ENCODE measurements at regions not wholly inside any gene's neighbourhood (a gene's known extent, or its start where the extent isn't known, plus 50 kb on each side); places are given as distances from the start of the nearest gene placed in this dataset.

DNA sequence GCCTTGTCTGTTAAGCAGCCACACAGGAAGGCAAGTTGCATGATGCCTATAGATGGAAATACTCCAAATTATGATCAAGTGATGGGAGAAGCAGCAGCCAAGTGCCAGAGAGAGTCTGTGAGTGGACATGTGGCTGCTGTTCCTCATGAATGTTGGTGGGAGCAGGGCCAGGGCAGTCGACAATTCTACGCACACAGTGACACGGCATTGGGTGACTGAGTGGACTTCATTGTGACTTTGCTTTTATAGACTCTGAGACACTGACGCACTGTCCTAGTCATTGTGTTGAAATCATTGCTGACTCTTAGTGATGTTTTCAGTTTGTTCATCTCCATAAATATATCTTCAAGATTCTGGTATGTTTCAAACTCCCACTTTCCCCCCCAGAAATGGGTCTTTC, 246.3 kb upstream of the SEMA6D start:
- TF ChIP-seq, protein P1, sequence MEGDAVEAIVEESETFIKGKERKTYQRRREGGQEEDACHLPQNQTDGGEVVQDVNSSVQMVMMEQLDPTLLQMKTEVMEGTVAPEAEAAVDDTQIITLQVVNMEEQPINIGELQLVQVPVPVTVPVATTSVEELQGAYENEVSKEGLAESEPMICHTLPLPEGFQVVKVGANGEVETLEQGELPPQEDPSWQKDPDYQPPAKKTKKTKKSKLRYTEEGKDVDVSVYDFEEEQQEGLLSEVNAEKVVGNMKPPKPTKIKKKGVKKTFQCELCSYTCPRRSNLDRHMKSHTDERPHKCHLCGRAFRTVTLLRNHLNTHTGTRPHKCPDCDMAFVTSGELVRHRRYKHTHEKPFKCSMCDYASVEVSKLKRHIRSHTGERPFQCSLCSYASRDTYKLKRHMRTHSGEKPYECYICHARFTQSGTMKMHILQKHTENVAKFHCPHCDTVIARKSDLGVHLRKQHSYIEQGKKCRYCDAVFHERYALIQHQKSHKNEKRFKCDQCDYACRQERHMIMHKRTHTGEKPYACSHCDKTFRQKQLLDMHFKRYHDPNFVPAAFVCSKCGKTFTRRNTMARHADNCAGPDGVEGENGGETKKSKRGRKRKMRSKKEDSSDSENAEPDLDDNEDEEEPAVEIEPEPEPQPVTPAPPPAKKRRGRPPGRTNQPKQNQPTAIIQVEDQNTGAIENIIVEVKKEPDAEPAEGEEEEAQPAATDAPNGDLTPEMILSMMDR (conservative IDR thresholded peaks at IDR 0.05), result no peak
- H3K4me3 ChIP-seq (ENCODE audit: low read length), result no peak overlapping the region
- no peaks in the 10 kb centered on the region for H3K27me3 Mint-ChIP-seq (ENCODE audit: insufficient read depth)
- no peaks in the 10 kb centered on the region for H3K27me3 ChIP-seq (ENCODE audit: control insufficient read depth, insufficient read depth, low read length, poor library complexity, severe bottlenecking)
- no peaks in the 10 kb centered on the region for H3K36me3 Mint-ChIP-seq (ENCODE audit: low read depth)
- H3K9me3 ChIP-seq (ENCODE audit: control insufficient read depth, low read length), result peaks cover 13% of the 10 kb centered on the region
- H3K9ac ChIP-seq (ENCODE audit: extremely low read depth, low read length, poor library complexity, severe bottlenecking), result no peak overlapping the region
- H3K4me1 Mint-ChIP-seq, result no peaks in the 10 kb centered on the region
- no peak overlapping the region for H3K27ac ChIP-seq (ENCODE audit: low read depth, low read length)
- H3K4me1 ChIP-seq (ENCODE audit: control insufficient read depth, insufficient read depth, low read length), result no peaks in the 10 kb centered on the region
- H3K27ac Mint-ChIP-seq, result no peak overlapping the region
- WGBS, 2 experiments (ENCODE audit: insufficient coverage in 1 of 2, insufficient read length in 1 of 2), result 91 to 94% methylated on average over 4 of the region's 4 CpGs
- no peaks in the 10 kb centered on the region for H3K9me3 Mint-ChIP-seq
- no peak for DNase-seq
- H3K4me3 Mint-ChIP-seq, result no peak overlapping the region
- H3K36me3 ChIP-seq (ENCODE audit: control insufficient read depth, insufficient read depth, low read length), result no peaks in the 10 kb centered on the region

DNA sequence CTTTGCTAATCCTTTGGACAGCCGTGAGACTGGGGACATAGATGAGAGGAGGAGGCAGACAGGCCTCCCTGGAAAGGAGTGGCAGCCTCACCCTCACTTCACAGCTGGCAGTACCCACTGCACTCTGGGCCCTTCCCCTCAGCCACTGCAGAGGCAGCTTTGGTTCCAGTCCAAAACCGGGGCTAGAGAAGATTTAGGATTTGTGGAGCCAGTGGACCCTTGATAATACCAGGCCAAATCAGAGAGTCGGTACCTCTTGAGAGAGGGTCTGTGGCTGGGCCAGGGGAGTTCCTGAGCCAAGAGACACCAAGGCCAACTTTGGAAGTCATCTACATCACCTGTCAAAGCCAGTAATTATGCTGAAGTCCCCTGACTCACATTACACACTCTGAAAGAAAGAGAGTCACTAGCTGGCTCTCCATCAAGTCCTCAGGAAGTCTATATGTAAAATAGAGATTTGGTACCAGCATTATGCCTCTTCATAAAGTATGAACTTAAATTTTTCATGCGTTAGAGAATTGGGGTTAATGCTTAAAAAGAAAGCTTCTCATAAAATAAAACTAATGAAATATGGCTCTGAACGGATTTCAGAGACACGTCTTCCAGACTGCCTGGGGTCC, 244.1 kb upstream of the SEMA6D start:
- H3K9ac ChIP-seq (ENCODE audit: extremely low read depth, low read length, poor library complexity, severe bottlenecking), result no peak overlapping the region
- Mint-ChIP-seq H3K4me1 (no peaks in the 10 kb centered on the region), H3K36me3 (ENCODE audit: low read depth) (no peaks in the 10 kb centered on the region), H3K27ac (no peak overlapping the region), H3K9me3 (no peaks in the 10 kb centered on the region), H3K4me3 (no peak overlapping the region), H3K27me3 (ENCODE audit: insufficient read depth) (no peaks in the 10 kb centered on the region)
- TF ChIP-seq, protein P1 (conservative IDR thresholded peaks at IDR 0.05), result no peak
- no peak overlapping the region for H3K4me3 ChIP-seq (ENCODE audit: low read length)
- H3K4me1 ChIP-seq (ENCODE audit: control insufficient read depth, insufficient read depth, low read length), result no peaks in the 10 kb centered on the region
- 97 to 98% methylated on average over 4 to 6 of the region's 6 CpGs for WGBS, 2 experiments (ENCODE audit: insufficient coverage in 1 of 2, insufficient read length in 1 of 2)
- DNase-seq, result no peak
- no peak overlapping the region for H3K27ac ChIP-seq (ENCODE audit: low read depth, low read length)
- no peaks in the 10 kb centered on the region for H3K27me3 ChIP-seq (ENCODE audit: control insufficient read depth, insufficient read depth, low read length, poor library complexity, severe bottlenecking)
- peaks cover 9% of the 10 kb centered on the region for H3K9me3 ChIP-seq (ENCODE audit: control insufficient read depth, low read length)
- no peaks in the 10 kb centered on the region for H3K36me3 ChIP-seq (ENCODE audit: control insufficient read depth, insufficient read depth, low read length)

DNA sequence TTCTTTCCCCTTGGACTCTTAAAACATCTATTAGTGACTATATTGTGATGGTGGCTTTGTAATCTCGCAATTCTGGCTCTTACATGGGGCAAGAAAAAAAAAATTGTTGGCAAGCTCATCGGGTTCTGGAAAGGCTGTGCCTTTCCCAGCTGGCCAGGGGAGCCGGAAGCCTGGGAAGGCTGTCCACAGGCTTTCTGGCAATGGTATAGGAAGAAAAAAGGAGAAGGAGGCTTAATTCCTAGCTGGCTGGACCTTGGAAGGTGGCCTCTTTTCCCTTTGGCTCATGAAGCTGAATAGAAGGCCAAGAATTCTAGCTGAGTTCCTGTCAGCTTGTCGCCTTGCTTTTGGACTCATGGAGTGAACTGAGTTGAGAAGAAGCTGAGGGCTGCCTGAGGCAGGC, 243.5 kb upstream of the SEMA6D start:
- Histone ChIP-seq H3K36me3 (ENCODE audit: control insufficient read depth, insufficient read depth, low read length) (no peaks in the 10 kb centered on the region), H3K4me1 (ENCODE audit: control insufficient read depth, insufficient read depth, low read length) (no peaks in the 10 kb centered on the region), H3K4me3 (ENCODE audit: low read length) (no peak overlapping the region), H3K9ac (ENCODE audit: extremely low read depth, low read length, poor library complexity, severe bottlenecking) (no peak overlapping the region), H3K9me3 (ENCODE audit: control insufficient read depth, low read length) (peaks cover 3% of the 10 kb centered on the region), H3K27me3 (ENCODE audit: control insufficient read depth, insufficient read depth, low read length, poor library complexity, severe bottlenecking) (no peaks in the 10 kb centered on the region), H3K27ac (ENCODE audit: low read depth, low read length) (no peak overlapping the region)
- Mint-ChIP-seq H3K4me3 (no peak overlapping the region), H3K4me1 (no peaks in the 10 kb centered on the region), H3K27ac (no peak overlapping the region), H3K27me3 (ENCODE audit: insufficient read depth) (no peaks in the 10 kb centered on the region), H3K36me3 (ENCODE audit: low read depth) (no peaks in the 10 kb centered on the region), H3K9me3 (no peaks in the 10 kb centered on the region)
- no peak for DNase-seq
- TF ChIP-seq, protein P1 (conservative IDR thresholded peaks at IDR 0.05), result no peak
- WGBS, 2 experiments (ENCODE audit: insufficient coverage in 1 of 2, insufficient read length in 1 of 2), result 94 to 100% methylated on average over 2 to 4 of the region's 4 CpGs
